NOMO-1 treated with dmso at 0.1 percent for 144 hours (cell line): ENCODE measurements at regions not wholly inside any gene's neighbourhood (a gene's known extent, or its start where the extent isn't known, plus 50 kb on each side); places are given as distances from the start of the nearest gene placed in this dataset.
"Not testable (repeated sequence)": the region's sequence is repeated elsewhere in the genome, so short reads cannot be mapped to it uniquely, and the experiment has no call there.

Experiments used
- DNase-seq: peaks from one replicate; lab custom pipeline; 2025; ENCODE audit not compliant: unreplicated experiment; lab: John Stamatoyannopoulos, UW

DNA sequence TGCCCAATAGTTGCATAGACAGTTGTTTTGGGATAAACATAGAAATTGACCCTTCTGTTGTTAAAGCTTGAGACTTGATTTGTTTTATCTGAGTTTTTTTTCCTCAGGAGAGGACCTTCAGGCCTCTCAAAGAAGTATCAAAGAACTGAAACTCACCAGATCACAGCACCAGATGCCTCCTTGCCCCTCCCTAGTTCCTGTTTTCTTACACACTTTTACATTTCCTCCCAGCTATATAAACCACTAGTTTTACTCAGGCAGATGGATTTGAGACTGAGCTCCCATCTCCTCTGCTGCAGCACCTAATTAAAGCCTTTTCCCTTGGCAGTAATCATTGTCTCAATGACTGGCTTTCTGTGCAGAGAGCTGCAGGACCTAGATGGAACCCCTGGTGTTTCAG is 150.6 kb upstream of the NRG3 start:
- no peak for DNase-seq

DNA sequence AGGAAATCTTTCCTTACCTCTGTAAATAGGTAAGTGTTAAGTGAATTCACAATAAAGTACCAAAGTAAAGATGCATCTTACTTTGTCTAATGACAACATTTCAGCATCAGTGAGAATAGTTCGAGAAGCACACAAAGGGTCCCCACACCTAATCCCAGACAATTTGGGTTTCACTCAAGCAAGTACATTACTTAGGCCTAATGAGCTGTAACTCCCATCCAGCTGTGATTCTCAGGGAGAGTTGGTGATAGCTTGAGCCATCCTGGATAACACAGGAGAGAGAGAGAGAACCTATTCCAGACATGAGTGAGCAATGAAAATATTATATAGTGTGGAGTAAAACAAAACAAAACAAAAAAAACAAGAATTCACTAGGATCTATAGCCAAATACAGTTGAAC is 149.1 kb upstream of the NRG3 start:
- no peak for DNase-seq

DNA sequence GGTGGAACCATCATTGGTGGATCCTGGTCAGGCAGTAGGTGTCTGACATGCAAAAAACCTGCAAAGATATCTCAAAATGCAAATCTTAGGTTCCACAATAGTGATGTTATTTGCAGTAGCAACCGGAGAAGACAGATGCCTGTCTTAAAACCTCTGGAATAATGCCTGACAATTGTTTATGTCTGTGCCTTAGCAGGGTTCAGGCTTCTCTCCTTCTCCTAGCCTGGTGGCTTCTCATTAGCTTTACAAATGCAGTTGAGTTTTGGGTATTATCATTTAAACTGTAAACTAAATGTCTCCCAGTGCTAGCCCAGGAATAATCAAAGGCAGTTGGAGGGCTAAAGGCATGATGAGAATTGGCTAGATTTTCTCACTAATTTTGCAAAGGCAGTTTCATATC is 146.3 kb upstream of the NRG3 start:
- DNase-seq: no peak

DNA sequence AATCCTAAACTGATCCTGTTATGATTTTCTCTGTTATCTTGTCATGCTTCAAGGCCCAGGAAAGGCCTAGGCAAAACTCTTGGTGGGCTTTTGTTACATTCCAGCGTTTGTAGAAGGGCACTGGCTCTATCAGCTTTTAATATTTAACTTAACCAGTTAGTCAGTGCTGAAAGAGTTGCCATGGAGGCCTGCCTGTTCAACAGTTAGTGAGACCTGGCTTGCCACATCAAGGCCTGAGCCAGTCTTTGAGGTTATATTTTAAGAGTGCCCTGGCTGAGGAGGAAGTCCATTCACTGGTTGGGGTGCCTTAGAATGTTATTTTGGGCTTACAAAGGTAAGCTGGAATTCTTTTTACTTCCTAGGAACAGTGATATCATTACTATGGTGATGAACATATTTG is 144.1 kb upstream of the NRG3 start:
- DNase-seq: no peak

DNA sequence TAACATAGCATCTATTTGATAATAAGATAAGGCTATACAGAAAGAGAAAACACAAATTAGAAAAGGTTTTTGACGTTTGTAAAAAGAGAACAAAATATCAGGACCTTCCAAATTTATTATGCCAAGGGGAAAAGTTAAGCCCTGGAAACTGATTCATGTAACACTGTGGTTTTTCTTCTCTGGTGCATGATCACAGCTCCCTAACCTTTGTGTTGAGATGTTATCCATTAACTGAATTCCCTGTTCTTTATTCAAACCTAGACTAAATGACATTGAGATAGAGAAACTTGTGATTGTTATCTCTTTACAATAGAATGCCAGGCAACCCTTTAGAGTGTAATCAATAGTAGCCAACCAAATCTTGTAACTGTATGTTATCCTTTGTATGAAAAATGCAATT is 141.5 kb upstream of the NRG3 start:
- no peak for DNase-seq

DNA sequence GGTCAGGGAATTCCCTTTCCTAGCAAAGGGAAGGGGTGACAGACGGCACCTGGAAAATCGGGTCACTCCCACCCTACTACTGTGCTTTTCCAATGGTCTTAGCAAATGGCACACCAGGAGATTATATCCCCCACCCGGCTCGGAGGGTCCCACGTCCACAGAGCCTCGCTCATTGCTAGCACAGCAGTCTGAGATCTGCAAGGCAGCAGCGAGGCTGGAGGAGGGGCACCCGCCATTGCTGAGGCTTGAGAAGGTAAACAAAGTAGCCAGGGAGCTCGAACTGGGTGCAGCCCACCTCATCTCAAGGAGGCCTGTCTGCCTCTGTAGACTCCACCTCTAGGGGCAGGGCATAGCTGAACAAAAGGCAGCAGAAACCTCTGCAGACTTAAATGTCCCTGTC is 139.8 kb upstream of the NRG3 start:
- not testable (repeated sequence) for DNase-seq

DNA sequence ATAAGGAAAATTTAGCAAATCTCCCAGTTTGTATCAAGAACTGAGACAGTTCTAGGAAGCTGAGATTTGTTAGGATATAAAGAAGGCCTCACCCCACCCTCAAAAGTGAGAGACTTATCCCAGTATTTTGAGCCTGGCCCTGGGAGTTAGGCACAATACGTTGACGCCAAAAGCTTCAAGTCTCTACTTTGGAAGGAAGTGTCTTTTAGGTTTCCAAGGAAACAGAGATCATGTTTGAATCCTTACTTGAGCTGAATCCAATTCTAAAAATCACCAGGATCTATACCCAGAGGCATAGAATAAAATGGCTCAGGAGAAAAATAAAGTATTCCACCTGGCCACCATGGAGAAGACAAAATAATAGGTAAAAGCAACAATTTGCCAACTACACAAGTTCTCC is 115.9 kb upstream of the NRG3 start:
- DNase-seq: no peak

DNA sequence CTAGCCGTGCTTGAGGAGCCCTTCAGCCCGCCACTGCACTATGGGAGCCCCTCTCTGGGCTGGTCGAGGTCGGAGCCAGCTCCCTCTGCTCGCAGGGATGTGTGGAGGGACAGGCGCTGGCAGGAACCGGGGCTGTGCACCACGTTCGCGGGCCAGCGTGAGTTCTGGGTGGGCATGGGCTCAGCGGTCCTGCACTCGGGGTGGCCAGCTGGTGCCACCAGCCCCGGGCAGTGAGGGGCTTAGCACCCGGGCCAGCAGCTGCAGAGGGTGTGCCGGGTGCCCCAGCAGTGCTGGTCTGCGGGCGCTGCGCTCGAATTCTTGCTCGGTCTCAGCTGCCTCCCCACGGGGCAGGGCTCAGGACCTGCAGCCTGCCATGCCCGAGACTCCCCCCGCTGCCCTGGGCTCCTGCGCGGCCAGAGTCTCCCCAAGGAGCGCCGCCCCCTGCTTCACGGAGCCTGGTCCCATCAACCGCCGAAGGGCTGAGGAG is 90.8 kb upstream of the NRG3 start:
- no peak for DNase-seq

DNA sequence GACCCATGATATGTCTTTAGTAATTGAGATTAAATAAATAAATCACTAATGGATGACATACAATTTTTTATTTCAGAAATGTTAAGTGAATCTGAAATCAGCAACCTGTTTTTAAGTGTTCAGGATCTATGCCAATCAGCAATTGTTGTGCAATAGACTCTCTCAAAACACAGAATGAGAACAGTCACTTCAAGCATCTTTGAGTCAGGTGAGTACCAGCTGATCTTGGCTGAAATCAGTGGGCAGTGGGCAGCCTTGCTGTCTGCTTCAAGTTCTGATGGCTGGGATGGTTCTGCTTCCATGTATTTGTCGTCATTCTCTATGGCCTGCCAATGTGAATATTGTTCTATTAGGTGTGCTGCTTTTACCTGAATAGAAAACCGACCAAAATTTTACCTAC is 82.3 kb upstream of the NRG3 start:
- DNase-seq: no peak

DNA sequence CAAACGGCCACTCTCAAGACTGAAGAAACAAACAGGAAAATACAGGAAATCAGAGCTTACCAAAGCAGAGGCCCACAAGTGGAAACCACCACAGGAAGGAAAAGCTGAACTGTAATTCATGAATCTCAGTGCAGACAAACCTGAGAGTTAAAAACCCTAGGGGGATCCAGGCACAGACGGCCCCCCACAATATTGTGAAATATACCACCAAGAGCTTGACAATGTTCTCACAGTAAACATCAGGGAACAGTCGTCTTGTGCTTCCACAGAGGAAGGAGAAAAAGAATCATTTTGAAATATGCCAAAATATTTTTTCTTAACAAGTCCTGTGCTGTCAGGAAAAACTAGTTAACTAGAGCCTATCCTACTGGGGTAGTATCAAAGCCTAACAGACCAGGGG is 68.2 kb upstream of the NRG3 start:
- no peak for DNase-seq

DNA sequence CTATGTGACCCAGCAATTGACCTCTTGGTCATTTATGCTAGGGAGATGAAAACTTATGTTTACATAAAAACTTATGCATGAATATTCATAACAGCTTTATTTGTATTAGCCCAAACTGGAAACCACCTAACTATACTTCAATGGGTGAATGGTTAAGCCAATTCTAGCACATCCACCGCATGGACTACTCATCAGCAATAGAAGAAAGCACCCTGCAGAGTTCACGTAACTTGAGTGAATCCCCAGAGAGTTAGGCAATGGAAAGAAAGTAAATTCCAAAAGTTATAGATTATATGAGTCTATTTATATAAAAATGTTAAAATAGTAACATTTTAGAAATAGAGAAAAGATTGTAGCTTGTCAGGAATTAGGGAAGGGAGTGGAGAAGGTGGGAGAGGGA is 60.2 kb upstream of the NRG3 start:
- no peak for DNase-seq

DNA sequence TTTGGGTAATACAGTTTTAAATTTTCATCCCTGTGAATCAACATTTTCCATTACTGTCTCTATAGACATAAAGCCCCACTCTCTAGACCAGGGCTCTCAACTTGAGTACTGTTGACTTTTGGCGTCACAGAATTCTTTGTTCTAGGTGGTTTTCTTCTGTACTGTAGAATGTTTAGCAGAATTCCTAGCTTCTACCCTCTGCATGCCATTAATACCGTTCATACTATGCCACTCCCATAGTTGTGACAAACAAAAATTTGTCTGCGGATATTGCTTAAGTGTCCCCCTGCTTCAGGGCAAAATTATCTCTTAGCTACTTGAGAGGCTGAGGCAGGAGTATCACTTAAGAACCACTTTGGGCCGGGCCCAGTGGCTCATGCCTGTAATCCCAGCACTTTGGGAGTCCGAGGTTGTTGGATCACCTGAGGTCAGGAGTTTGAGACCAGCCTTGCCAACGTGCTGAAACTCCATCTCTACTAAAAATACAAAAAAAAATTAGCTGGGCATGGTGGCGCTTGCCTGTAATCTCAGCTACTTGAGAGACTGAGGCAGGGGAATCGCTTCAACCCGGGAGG is 57.3 kb upstream of the NRG3 start:
- no peak for DNase-seq

DNA sequence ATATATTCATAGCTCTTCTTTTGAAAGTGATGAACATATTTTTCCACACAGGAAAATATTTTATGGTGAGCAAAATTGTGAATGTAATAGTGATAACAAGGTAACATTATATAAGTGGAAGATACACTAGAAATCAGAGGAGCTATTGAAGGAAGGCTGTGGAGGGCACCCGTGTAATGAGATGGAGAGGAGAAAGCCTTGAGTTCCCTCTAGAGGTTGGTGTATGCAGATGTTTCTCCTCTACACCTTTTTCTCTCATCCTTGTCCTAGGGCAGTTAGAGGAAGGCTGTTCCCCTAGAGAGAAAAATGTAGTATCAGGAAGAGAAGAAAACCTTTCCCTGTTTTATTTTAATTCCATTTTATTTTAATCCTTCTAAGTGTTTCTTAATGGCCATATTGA is 54.6 kb upstream of the NRG3 start:
- no peak for DNase-seq
